ENCODE measurements at regions not wholly inside any gene's neighbourhood (a gene's known extent, or its start where the extent isn't known, plus 50 kb on each side); places are given as distances from the start of the nearest gene placed in this dataset.

DNA sequence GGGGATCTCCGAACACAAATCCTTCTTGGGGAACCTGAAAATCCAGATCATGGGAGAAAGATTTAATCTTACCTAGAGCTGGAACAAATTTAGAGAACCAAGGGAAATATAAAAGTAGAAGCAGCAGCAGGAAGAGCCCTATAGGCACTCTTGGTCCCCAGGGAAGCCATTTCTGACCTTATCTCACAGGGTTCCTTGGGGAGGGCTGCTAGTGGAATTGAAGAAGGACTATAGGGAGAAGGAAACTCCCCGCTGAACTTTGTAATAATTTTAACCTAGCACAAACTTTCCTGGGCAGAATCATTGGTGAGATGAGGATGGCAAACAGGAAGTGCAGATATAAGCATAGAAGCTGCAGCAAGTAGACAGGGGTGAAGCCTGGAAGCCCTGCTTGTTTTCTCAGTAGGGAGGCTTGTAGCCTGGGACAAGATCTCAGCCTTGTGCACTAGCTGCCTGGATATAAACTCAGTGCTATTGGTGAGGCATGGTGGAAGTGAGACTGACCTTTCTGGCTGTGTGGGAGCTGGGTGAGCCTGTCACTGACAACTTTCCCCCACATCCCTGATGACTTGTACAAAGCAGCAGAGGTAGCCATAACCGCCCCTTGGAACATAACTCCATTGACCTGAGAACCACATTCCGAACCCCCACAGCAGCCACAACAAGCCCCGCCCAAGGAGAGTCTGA lies 343.0 kb upstream of the TGFBR2 start:
- no peak for DNase-seq (ENCODE audit: low read depth in 3 of 3)

DNA sequence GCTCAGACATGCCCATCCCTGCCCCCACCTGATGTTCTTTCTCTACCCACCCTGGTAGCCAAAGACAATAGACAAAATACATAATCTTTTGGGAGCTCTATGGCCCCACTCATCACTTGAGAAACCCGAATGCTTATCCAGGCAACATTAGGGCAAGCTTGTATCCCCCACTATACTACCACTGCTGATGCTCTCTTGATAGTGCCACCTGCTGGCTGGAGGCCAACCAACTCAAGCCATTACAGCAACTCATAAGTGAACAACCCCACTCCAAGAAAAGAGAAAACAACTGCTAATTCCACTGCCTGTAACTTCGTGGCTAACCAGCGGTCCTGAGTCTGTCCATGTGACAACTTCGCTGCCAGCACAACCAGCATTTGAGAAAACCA lies 342.5 kb upstream of the TGFBR2 start:
- no peak for DNase-seq (ENCODE audit: low read depth in 3 of 3)

DNA sequence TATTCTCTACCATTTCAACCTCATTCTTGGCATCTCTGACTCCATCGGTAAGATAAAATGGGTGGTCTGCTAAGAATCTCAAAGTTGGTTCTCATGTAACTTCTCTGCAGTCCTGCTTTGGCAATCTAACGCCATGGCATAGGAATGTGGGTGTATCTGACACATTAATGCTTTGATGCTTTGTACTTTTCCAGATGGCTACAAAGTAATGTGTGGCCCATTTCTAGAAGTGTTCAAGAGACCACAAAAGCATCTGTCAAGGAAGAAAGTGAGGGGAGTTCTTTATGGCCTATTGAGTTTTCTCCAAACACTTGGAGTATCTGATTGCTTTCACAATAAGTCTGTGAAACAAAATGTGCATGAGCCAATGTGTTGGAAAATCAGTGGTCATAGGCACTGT lies 339.9 kb upstream of the TGFBR2 start:
- DNase-seq (ENCODE audit: low read depth in 3 of 3): no peak

DNA sequence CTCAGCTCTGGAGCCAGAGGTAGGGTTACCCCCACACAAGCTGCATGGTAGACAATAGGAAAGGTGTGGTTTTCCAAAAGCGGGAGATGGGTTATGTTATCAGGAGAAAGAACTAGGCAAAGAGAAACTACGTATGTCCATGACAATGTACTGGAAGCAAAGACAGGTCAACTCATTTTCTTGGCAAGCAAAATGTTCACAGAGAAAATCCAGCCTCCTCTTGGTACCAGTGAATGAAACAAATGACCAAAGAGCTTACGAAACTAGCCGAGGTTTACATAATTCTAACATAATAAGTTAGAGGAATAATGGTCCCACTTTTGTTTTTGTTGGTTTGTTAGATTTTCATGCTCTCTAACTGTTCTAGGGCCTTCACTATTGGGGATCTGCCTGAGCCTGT lies 338.1 kb upstream of the TGFBR2 start:
- no peak for DNase-seq (ENCODE audit: low read depth in 3 of 3)

DNA sequence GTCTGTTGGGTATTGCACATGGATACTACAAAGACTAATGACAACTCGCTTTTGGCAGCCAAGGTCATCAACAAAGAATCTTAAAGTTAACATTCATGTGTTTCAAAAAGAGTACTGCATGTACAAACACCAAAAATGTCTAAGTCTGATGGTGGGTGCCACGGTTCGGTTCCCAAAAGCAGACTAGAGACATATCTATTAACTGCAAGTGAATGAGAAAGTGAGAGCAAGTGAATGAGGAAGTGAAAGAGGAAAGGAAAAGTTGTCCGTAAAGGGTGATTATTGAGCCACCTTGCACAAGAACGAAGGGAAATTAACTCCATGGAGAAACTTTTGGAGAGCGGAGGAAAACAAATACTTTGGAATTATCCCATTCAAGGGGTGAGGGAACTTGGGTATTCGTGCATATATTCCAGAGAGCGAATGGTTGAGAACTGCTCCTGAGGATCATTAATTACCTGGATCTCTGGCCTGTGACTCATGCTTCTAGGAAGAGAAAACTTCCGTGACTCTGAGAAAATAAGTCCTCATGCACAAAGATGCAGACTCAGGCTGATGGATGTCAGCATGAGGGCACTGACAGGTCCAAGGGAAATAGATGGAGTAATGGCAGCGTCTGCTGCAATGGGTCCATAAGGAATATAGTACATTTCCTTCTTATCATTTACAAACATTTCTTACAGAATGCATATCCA lies 336.5 kb upstream of the TGFBR2 start:
- DNase-seq (ENCODE audit: low read depth in 3 of 3): no peak

DNA sequence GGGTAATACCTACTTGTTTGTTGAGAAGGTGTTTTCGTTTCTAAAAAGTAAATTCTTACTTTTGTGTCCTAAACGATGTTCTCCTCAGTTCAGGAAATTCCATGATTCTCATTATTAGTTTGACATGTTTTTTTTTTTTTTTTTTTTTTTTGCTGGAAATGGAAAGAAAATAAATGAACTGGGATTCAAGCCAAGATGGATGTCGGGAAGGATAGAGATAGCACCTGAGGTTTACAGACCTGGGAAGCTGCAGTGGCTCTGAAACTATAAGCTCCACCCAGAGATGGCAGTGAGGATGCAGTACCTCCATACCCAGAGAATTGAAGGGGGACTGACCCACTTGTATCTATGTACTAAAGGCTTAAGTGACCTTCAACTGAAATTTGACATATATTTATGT lies 334.6 kb upstream of the TGFBR2 start:
- DNase-seq (ENCODE audit: low read depth in 3 of 3): no peak

DNA sequence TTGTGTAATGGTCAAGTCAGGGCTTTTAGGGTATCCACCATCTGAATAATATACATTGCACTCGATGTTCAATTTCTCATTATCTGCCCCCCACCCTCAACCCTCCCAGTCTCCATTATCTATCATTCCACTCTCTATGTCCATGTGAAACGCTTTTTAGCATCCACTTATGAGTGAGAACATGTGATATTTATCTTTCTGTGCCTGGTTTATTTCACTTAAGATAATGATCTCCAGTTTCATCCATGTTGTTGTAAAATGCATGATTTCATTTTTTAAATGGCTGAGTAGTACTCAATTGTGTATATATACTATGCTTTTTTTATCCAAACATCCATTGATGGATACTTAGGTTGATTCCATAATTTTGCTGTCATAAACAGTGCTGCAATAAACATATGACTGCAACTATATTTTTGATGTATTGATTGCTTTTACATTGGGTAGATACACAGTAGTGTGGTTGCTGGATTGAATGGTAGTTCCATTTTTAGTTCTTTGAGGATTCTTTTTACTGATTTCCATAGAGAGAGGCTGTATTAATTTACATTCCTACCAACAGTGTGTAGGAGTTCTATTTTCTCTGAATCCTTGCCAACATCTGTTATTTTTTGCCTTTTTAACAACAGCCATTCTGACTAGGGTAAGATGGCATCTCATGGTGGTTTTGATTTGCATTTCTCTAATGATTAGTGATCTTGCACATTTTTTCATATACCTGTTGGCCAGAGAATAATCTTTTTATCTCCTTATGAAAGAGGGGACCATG lies 332.9 kb upstream of the TGFBR2 start:
- no peak for DNase-seq (ENCODE audit: low read depth in 3 of 3)

DNA sequence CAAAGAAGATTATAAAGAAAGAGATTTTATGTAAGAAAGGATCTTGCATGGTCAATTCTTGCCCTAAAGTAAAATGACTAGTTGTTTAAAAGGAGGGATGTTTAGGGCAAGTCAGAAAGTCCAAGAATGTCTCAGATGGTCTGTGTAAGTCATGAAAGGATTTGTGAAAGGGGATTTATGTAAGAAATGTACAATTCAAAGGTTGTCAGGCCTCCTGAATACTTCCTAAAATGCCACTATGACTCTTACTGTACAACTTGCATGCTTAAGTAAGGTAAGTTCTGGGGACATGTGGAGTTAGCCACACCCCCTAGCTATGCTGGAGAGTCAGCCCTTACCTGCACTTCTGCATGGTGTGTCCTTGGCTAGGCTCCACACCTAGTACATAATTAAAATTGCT lies 328.9 kb upstream of the TGFBR2 start:
- DNase-seq (ENCODE audit: low read depth in 3 of 3): no peak

DNA sequence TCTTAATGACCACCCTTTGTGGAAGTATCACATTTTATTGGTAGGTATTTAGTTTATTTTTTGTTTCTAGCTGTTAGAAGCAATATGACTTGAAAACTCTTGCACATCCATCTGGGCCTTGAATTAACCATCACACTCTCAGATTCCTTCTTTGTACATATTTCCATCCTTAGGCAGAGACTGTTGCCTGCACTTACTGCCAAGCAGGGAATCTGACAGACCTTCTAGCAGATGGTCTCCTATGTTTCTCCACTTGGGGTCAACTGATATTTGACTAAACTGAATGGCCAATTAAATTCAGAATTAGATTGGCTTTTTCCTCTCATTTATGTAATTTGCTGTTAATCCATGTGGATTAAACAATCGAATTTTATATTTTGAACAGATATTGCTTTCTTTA lies 324.9 kb upstream of the TGFBR2 start:
- DNase-seq (ENCODE audit: low read depth in 3 of 3): no peak

DNA sequence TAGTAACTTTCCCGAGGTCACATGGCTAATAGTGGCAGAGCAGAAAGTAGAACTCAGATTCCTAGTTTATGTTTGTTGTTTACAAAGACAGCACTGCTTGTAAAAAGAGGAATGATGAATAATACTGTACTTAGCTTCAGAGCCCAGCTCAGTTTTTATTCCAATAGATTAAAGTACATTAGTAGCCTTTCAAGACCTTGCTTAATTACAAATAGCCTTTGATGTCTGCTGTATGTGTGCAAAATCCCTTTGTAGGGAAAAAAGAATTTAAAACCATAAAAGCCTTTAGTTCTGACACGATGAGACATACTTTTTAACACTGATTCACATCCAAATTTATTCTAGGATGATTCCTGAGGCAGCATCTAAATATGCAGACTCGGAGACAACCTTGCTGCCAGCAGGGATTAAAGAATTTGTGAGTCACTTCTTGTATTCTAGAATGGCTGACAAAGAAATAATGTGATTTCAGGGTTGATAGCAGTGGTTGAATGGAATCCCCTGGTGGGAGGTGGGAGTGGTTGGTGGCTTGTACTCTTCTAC lies 324.2 kb upstream of the TGFBR2 start:
- DNase-seq (ENCODE audit: low read depth in 3 of 3): no peak

DNA sequence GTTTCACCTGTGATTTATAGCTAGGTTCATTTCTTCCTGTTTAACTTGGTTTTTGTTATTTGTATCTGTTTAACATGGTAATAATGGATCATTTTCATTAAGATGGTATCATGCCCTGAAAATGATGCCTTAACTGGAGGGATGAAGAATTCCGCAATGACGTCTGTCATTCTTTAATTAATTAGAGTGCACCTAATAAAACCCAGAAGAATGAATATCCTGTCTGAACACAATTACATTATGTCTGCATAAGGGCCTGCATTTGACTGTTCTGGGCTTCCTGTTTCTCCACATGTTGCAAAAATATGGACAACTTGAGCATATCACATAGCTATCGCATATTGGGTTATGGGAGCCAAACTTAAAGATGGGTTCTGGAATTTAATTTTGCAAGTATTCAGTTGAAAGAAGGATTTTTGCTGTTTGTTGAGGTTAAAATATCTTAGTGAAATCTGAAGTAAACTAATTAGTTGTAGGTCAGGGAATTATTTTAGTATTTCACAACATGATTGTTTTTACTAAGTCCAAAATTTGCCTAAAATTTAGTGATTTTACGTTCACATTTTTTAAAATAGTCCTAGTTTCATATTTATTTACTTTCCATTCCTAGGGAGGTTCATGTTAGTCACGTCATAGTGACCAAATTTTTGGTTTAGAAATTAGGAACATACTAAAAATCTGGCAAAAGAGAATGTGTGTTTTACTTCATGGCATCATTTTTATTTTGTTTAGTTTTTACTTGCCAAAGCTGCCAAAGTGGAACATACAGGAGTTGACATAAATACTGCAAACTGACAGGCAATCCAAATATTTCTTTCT lies 321.0 kb upstream of the TGFBR2 start:
- no peak for DNase-seq (ENCODE audit: low read depth in 3 of 3)

DNA sequence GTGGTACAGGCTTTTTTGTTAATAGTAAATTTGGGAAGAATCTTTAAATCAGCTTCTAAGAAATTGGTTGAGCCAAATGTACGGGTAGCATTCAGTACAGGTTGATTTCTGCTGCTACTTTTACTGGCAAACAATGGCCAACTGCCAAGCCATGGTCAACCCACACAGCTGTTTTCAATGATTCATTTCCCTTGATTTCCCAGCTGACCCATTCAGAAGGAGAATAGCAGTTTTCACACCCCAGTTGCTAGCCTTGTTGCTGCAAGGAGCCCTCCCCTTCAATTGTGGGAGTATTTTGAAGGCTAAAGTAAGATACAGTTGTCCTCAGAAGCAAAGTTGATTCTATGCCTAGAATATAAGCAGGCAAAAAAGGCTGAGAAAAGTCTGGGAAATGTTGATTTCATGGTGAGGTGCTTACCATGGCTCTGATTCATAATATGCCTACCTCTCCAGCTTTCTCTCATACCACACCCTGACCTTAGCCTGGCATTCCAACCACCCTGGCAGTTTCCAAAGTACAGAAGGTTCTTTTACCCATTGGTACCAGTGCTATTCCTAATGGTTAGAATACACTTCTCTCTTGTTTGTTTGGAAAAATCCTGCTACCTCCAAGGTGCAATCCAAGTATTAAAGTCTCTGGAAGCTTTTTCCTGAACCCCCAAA lies 320.3 kb upstream of the TGFBR2 start:
- DNase-seq (ENCODE audit: low read depth in 3 of 3): no peak

DNA sequence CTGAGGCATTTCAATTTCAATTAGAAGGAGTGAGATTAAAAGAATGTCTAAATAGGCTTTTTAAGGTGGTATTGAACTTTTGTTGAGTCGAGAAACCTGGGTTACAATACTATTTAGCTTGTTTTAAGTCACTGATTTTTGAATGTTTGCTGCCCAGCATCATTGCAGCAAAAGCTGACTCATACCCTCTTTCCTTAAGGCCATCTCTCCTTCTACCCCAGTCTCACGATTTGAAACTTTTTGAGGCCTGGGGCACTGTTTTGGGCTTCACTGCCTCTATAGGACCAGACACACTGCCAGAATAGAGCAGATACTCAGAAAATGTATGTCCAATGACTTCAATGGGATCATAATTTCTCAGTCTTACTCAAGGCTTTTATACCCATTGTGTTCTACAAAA lies 319.6 kb upstream of the TGFBR2 start:
- no peak for DNase-seq (ENCODE audit: low read depth in 3 of 3)

DNA sequence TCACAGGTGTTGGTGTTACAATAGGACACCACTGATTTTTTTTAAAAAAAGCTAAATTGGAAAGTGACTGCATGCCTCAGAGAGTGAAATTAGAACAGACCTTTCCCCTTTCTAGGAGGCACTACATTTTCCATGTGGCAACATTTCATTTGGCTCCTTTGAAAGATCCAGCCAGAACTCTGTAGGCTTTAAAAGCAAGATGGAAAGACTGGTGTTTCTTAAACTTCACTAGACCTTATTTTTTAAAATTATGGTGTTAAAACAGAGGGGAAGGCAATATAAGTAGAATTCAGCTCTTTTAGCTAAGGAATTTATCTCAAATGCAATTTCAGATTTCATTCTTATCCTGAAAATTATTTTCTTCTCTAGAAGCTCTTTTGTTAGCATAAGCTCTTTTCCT lies 317.6 kb upstream of the TGFBR2 start:
- DNase-seq (ENCODE audit: low read depth in 3 of 3): no peak

DNA sequence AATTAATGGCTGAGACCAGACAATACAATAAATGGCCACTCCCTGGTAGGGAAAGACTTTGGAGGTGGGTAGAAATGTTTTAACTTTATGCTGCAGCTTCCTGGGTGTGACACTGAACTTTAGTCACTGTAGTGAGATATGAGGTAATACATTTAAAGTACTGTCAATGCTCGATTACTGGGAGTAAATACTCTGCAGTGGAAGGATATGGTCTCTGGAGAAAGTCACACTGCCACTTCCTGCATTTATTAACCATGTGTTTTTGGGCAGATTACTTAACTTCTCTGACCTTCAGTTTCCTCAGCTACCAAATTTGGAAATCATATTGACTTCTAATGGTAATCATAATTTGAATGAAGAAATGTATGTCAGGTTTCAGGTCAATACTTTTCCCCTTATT lies 317.1 kb upstream of the TGFBR2 start:
- no peak for DNase-seq (ENCODE audit: low read depth in 3 of 3)

DNA sequence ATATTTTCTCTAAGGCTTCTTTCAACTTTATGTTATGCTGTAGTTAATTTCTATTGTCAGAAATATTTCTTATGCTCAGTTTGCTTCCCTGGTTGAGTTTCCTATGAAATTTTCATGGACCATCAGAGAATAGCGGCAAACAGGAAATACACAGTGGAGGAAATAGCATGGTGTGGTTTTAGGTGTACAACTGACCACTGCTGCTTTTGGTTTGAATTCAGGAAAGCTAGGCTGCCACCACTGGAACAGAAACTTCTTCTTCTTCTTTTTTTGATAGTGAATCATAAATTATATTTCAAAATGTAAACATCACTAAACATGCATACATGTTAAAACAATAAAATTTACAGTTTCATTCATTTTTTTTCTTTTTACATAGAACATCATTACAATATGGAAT lies 316.6 kb upstream of the TGFBR2 start:
- DNase-seq (ENCODE audit: low read depth in 3 of 3): no peak

DNA sequence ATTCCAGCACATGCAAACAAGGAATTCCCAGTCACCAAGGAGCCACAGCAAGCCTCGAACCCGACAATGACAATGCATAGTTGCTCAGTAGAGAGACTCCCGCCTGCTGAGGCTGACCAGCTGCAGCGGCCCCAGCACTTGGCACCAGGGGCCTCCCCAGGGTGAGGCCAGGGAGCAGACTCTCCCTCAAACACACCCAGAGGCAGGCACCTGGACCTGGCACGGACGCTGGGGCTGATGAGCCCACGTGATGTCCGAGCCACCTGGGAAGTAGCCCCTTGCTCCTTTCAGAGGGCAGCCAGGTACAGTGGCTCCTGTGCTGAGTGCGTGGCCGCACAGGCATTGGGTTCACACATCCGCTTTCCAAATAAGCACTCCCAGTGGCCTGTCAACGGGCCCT lies 315.9 kb upstream of the TGFBR2 start:
- DNase-seq (ENCODE audit: low read depth in 3 of 3): no peak

DNA sequence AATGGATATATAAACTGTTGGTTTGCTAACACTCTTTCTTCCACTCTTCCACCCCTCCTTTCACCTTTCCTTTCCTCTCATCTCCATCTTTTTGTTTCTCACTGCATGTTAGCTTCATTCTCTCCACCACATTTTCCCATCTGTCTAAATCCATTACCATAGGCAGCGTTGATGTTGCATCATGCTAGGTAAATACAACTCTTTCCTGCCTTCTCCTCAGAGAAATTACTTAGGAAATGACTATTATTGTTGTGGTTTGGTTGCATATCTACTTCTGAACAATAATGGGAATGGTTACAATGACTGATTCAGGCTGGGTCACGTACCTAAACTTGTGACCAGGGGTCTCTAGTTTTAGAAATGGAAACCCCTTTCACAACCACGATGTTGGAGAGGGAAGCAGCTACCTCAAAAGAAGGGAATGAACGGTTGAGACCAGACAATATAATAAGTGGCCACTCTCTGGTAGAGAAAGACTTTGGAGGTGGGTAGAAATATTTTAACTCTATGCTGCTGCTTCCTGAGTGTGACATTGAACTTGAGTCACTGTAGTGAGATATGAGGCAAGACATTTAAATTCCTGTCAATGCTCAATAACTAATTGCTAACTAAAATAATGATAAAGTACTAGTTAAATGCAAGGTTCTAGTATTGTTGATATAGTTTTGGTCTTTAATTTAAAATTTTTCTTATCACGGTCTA lies 314.1 kb upstream of the TGFBR2 start:
- no peak for DNase-seq (ENCODE audit: low read depth in 3 of 3)

DNA sequence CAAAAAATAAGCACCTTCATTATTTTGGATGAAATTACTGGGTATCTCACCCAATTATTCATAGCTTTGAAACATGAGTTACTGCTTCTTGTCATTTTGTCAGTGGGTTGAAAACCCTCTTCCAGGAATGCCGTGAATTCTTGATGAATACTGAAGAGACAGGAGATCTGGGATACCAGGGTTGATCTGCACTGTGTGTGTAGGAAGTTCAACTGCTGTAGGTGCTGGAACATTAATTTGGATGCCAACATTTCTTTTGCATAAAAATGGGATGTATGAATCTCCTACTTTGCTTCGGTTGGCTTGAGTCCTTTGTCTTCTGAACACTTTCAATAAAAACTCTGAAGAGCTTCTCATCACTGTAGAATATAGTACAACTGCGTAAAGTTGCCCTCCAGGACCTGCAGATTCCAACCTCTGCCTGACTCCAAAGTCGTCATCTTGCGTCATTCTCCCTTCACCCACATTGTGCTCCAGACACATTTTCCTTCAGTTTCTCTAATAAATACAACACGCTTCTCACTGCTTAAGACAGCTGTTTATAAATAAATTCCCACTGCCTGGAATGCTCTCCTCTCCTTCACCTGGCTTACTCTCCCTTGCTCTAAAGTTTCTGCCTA lies 312.7 kb upstream of the TGFBR2 start:
- no peak for DNase-seq (ENCODE audit: low read depth in 3 of 3)

DNA sequence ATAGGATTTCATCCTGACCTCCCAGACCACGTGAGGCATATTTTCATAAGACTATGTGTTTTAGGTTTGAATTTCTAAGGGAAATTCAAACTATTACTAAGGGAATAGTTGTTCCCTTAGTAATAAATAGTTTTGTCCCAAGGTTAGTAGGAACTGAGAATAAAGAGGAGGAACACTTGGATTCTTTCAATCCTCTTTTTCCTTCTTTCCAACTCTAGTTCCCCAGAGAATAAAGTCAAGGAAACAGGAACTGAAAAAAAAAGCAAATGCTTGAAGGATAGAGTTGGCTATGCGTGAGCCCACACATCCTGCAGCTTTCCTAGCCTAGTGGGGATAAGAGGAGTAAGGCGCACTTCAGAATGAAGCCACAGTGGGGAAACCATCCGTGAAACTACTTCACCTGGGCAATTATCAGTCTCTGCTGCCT lies 312.1 kb upstream of the TGFBR2 start:
- DNase-seq (ENCODE audit: low read depth in 3 of 3): no peak
